ENCODE measurements at regions not wholly inside any gene's neighbourhood (a gene's known extent, or its start where the extent isn't known, plus 50 kb on each side); places are given as distances from the start of the nearest gene placed in this dataset.

- no peak for DNase-seq
Observed at GRCh38 chr10:62550173-62550572, 176.0 kb downstream of the ZNF365 start.

- DNase-seq: peak; percentile 26
Observed at GRCh38 chr10:62554632-62555199, 180.5 kb downstream of the ZNF365 start.

GRCh38 chr10:62559481-62560200 lies 185.5 kb downstream of the ZNF365 start:
- no peak for DNase-seq

GRCh38 chr10:62560201-62560819 lies 186.1 kb downstream of the ZNF365 start:
- DNase-seq: no peak

GRCh38 chr10:62561151-62561550 lies 187.0 kb downstream of the ZNF365 start:
- DNase-seq: no peak

GRCh38 chr10:62562101-62562500 lies 187.9 kb downstream of the ZNF365 start:
- no peak for DNase-seq

- no peak for DNase-seq
Observed at GRCh38 chr10:62562795-62563194, 188.6 kb downstream of the ZNF365 start.

- no peak for DNase-seq
Observed at GRCh38 chr10:62573929-62574328, 199.8 kb downstream of the ZNF365 start.

- DNase-seq: no peak
Observed at GRCh38 chr10:62577076-62577475, 202.9 kb downstream of the ZNF365 start.

GRCh38 chr10:62577666-62578291 lies 203.6 kb downstream of the ZNF365 start:
- DNase-seq: no peak

GRCh38 chr10:62578301-62578700 lies 204.1 kb downstream of the ZNF365 start:
- no peak for DNase-seq

GRCh38 chr10:62578916-62579315 lies 204.7 kb downstream of the ZNF365 start:
- DNase-seq: no peak

- no peak for DNase-seq
Observed at GRCh38 chr10:62580396-62580795, 206.2 kb downstream of the ZNF365 start.

GRCh38 chr10:62581351-62581750 lies 207.2 kb downstream of the ZNF365 start:
- no peak for DNase-seq

- DNase-seq: no peak
Observed at GRCh38 chr10:62582101-62582705, 208.0 kb downstream of the ZNF365 start.

GRCh38 chr10:62582804-62583208 lies 208.6 kb downstream of the ZNF365 start:
- no peak for DNase-seq

GRCh38 chr10:62583876-62584615 lies 209.9 kb downstream of the ZNF365 start:
- DNase-seq: no peak

- no peak for DNase-seq
Observed at GRCh38 chr10:62584731-62585130, 210.6 kb downstream of the ZNF365 start.

GRCh38 chr10:62585211-62585775 lies 211.1 kb downstream of the ZNF365 start:
- no peak for DNase-seq

- DNase-seq: no peak
Observed at GRCh38 chr10:62587011-62587410, 212.8 kb downstream of the ZNF365 start.

- no peak for DNase-seq
Observed at GRCh38 chr10:62588116-62588515, 213.9 kb downstream of the ZNF365 start.

- no peak for DNase-seq
Observed at GRCh38 chr10:62589689-62590088, 214.8 kb upstream of the ADO start.

Measured in hematopoietic multipotent progenitor cell treated with erythropoietin and hydrocortisone succinate and interleukin-3 and kit ligand, for 8 days (in vitro differentiated cells).